ENCODE measurements at regions not wholly inside any gene's neighbourhood (a gene's known extent, or its start where the extent isn't known, plus 50 kb on each side); places are given as distances from the start of the nearest gene placed in this dataset.

- WGBS (ENCODE audit: insufficient coverage, low coverage, low lambda C conversion rate, missing lambda C conversion rate), result 11% methylated on average over 2 of the region's 5 CpGs
- intact Hi-C loops (cut with DNase I), result no loop called here
- DNase-seq (peak; percentile 68 to 84 (median 75)), ATAC-seq (peak; percentile 82 to 90 (median 83))
- no peaks in the 10 kb centered on the region for H3K27me3 ChIP-seq
- TF ChIP-seq POLR2A (IDR thresholded peaks at IDR 0.05) (no peak), CTCF (IDR thresholded peaks at IDR 0.05) (no peak)
- H3K4me3 ChIP-seq, result no peak overlapping the region
- H3K4me1 ChIP-seq, result peaks cover 0 to 30% (median 10%) of the 10 kb centered on the region in 4 donors
- no peaks in the 10 kb centered on the region for H3K9me3 ChIP-seq
- no peaks in the 10 kb centered on the region for H3K36me3 ChIP-seq
- peak overlapping the region in 2 of 3 donors; percentile 77 to 80 for H3K27ac ChIP-seq
These were observed 101.0 kb upstream of the EGFR start for GRCh38 chr7:54917613-54918391.

DNA sequence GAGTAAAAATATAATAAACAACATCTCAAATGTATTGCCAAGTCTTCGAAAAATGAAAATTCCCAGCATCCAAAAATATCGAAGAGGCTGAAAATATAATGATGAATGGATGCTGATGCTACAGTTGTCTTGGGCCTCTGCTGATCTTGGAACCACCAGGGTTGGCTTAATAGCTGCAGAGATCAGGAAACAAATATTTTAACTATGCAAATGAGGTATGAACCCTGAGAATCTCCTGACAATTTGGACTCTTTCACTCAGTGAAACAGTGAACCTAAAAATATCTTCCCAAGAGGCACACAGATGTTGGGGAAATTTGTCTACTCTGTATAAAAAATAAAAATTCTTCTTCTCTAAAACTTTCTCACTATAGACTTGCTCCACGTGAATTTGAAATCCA, 97.7 kb upstream of the EGFR start:
- intact Hi-C loops (cut with DNase I), result no loop called here
- no peak overlapping the region for H3K27ac ChIP-seq
- ATAC-seq, result no peak
- no peaks in the 10 kb centered on the region for H3K27me3 ChIP-seq
- H3K9me3 ChIP-seq, result no peaks in the 10 kb centered on the region
- no peak overlapping the region for H3K4me3 ChIP-seq
- whole genome bisulfite sequencing (ENCODE audit: insufficient coverage, low coverage, low lambda C conversion rate, missing lambda C conversion rate), result 57% methylated on average over 3 of the region's 3 CpGs
- no peak for TF ChIP-seq POLR2A (IDR thresholded peaks at IDR 0.05)
- TF ChIP-seq CTCF (IDR thresholded peaks at IDR 0.05), result no peak
- no peak for DNase-seq
- no peaks in the 10 kb centered on the region for H3K36me3 ChIP-seq
- H3K4me1 ChIP-seq, result peaks cover 0 to 24% (median 10%) of the 10 kb centered on the region in 4 donors

DNA sequence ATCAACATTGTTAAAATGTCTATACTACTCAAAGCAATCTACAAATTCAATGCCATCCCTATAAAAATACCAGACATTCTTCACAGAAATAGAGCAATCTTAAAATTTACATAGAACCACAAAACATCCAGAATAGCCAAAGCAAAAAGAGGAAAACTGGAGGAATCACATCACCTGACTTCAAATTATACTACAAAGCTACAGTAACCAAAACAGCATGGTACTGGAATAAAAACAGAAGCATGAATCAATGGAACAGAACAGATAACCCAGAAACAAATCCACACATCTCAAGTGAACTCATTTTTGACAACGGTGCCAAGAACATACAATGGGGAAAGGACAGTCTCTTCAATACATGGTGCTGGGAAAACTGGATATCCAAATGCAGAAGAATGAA, 87.3 kb upstream of the EGFR start:
- DNase-seq, result no peak
- H3K9me3 ChIP-seq, result no peaks in the 10 kb centered on the region
- H3K4me1 ChIP-seq, result peaks cover 0 to 7% (median 0%) of the 10 kb centered on the region in 4 donors
- no peaks in the 10 kb centered on the region for H3K36me3 ChIP-seq
- 82% methylated on average over 1 of the region's 1 CpG for WGBS (ENCODE audit: insufficient coverage, low coverage, low lambda C conversion rate, missing lambda C conversion rate)
- no peak for TF ChIP-seq CTCF (IDR thresholded peaks at IDR 0.05)
- no peak for TF ChIP-seq POLR2A (IDR thresholded peaks at IDR 0.05)
- no peaks in the 10 kb centered on the region for H3K27me3 ChIP-seq
- no peak overlapping the region for H3K4me3 ChIP-seq
- intact Hi-C loops (cut with DNase I), result no loop called here
- H3K27ac ChIP-seq, result no peak overlapping the region
- ATAC-seq, result no peak

DNA sequence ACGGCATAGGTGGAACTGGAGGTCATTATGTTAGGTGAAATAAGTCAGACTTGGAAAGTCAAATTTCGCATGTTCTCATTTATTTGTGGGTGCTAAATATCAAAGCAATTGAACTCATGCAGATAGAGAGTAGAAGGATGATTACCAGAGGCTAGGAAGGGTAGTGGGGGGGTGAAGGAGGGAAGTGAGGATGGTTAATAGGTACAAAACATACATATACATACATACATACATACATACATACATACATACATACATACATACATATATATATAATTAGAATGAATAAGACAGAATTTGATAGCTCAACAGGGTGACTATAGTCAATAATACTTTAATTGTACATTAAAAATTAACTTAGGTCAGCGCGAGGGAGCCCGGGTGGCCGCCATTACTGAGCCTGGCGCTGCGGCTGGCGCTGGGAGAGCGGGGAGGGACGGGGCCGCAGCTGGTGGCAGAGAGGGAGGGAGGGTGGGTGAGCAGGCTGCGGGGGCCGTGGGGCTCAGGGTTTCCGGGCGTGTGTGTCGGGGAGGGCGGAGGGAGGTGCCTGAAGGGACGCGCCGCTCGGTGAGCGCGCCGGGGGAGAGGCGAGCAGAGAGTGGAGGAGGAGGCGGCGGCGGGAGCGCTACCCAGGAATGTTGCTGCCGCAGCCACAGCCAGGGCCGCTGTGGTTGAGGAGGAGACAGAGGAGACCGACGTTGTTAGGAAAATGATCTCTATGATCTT, 85.8 kb upstream of the EGFR start:
- peak; percentile 71 to 80 (median 73) for DNase-seq
- 13% methylated on average over 30 of the region's 34 CpGs for WGBS (ENCODE audit: insufficient coverage, low coverage, low lambda C conversion rate, missing lambda C conversion rate)
- Histone ChIP-seq H3K4me3 (peak overlapping the region; percentile 31 to 49 (median 49)), H3K27me3 (no peaks in the 10 kb centered on the region), H3K4me1 (peaks cover 0 to 7% (median 0%) of the 10 kb centered on the region in 4 donors), H3K36me3 (no peaks in the 10 kb centered on the region), H3K27ac (peak overlapping the region in 2 of 3 donors; percentile 49 to 51), H3K9me3 (no peaks in the 10 kb centered on the region)
- intact Hi-C loops (cut with DNase I), result no loop called here
- ATAC-seq, result peak; percentile 97 to 100 (median 99)
- no peak for TF ChIP-seq CTCF (IDR thresholded peaks at IDR 0.05)
- TF ChIP-seq POLR2A (IDR thresholded peaks at IDR 0.05), result no peak

Data from right lobe of liver (tissue), 6 donors.